ENCODE measurements at regions not wholly inside any gene's neighbourhood (a gene's known extent, or its start where the extent isn't known, plus 50 kb on each side); places are given as distances from the start of the nearest gene placed in this dataset.

- Histone ChIP-seq H3K4me1 (no peaks in the 10 kb centered on the region), H3K36me3 (no peaks in the 10 kb centered on the region), H3K27ac (no peak overlapping the region), H3K27me3 (no peaks in the 10 kb centered on the region), H3K9me3 (replicated peaks) (no peaks in the 10 kb centered on the region), H3K4me3 (no peak overlapping the region)
- DNase-seq: no peak
Measured at GRCh38 chr13:90763476-90764150, 583.9 kb upstream of the MIR17HG start.

GRCh38 chr13:90766386-90766902 lies 581.0 kb upstream of the MIR17HG start:
- no peaks in the 10 kb centered on the region for H3K4me1 ChIP-seq
- H3K36me3 ChIP-seq: no peaks in the 10 kb centered on the region

GRCh38 chr13:90768116-90768515 lies 579.4 kb upstream of the MIR17HG start:
- no peaks in the 10 kb centered on the region for H3K9me3 ChIP-seq (replicated peaks)
- no peak overlapping the region for H3K4me3 ChIP-seq
- H3K27ac ChIP-seq: no peak overlapping the region
- no peak for DNase-seq
- no peaks in the 10 kb centered on the region for H3K36me3 ChIP-seq
- no peaks in the 10 kb centered on the region for H3K27me3 ChIP-seq
- no peaks in the 10 kb centered on the region for H3K4me1 ChIP-seq

More at GRCh38 chr13:90766386-90766902, 581.0 kb upstream of the MIR17HG start:
- Histone ChIP-seq H3K27me3 (no peaks in the 10 kb centered on the region), H3K9me3 (replicated peaks) (no peaks in the 10 kb centered on the region), H3K27ac (no peak overlapping the region), H3K4me3 (no peak overlapping the region)
- DNase-seq: no peak

GRCh38 chr13:90769387-90769786 lies 578.1 kb upstream of the MIR17HG start:
- no peak overlapping the region for H3K4me3 ChIP-seq
- no peaks in the 10 kb centered on the region for H3K4me1 ChIP-seq
- no peaks in the 10 kb centered on the region for H3K36me3 ChIP-seq
- H3K27me3 ChIP-seq: no peaks in the 10 kb centered on the region
- no peaks in the 10 kb centered on the region for H3K9me3 ChIP-seq (replicated peaks)
- no peak overlapping the region for H3K27ac ChIP-seq
- no peak for DNase-seq

- Histone ChIP-seq H3K4me1 (no peaks in the 10 kb centered on the region), H3K27me3 (no peaks in the 10 kb centered on the region), H3K9me3 (replicated peaks) (no peaks in the 10 kb centered on the region), H3K4me3 (no peak overlapping the region), H3K36me3 (no peaks in the 10 kb centered on the region), H3K27ac (no peak overlapping the region)
- DNase-seq: no peak
Measured at GRCh38 chr13:90770334-90770733, 577.2 kb upstream of the MIR17HG start.

GRCh38 chr13:90773681-90774080 lies 573.8 kb upstream of the MIR17HG start:
- Histone ChIP-seq H3K27ac (no peak overlapping the region), H3K27me3 (no peaks in the 10 kb centered on the region), H3K9me3 (replicated peaks) (no peaks in the 10 kb centered on the region), H3K4me1 (no peaks in the 10 kb centered on the region), H3K36me3 (no peaks in the 10 kb centered on the region), H3K4me3 (no peak overlapping the region)
- no peak for DNase-seq

GRCh38 chr13:90776051-90776748 lies 571.3 kb upstream of the MIR17HG start:
- Histone ChIP-seq H3K9me3 (replicated peaks) (no peaks in the 10 kb centered on the region), H3K4me1 (no peaks in the 10 kb centered on the region), H3K27me3 (no peaks in the 10 kb centered on the region), H3K36me3 (no peaks in the 10 kb centered on the region), H3K4me3 (no peak overlapping the region), H3K27ac (no peak overlapping the region)
- DNase-seq: no peak

- no peaks in the 10 kb centered on the region for H3K9me3 ChIP-seq (replicated peaks)
- no peaks in the 10 kb centered on the region for H3K27me3 ChIP-seq
- H3K4me3 ChIP-seq: no peak overlapping the region
Measured at GRCh38 chr13:90783273-90783672, 564.2 kb upstream of the MIR17HG start.

GRCh38 chr13:90787007-90787406 lies 560.5 kb upstream of the MIR17HG start:
- H3K27ac ChIP-seq: no peak overlapping the region
- no peak for DNase-seq
- no peaks in the 10 kb centered on the region for H3K4me1 ChIP-seq
- H3K4me3 ChIP-seq: no peak overlapping the region
- no peaks in the 10 kb centered on the region for H3K9me3 ChIP-seq (replicated peaks)
- H3K36me3 ChIP-seq: no peaks in the 10 kb centered on the region
- H3K27me3 ChIP-seq: no peaks in the 10 kb centered on the region

More at GRCh38 chr13:90783273-90783672, 564.2 kb upstream of the MIR17HG start:
- H3K27ac ChIP-seq: no peak overlapping the region
- no peak for DNase-seq
- no peaks in the 10 kb centered on the region for H3K36me3 ChIP-seq
- H3K4me1 ChIP-seq: no peaks in the 10 kb centered on the region

GRCh38 chr13:90792335-90792734 lies 555.2 kb upstream of the MIR17HG start:
- no peak overlapping the region for H3K4me3 ChIP-seq
- no peaks in the 10 kb centered on the region for H3K36me3 ChIP-seq
- no peaks in the 10 kb centered on the region for H3K9me3 ChIP-seq (replicated peaks)
- H3K4me1 ChIP-seq: no peaks in the 10 kb centered on the region
- no peak for DNase-seq
- no peak overlapping the region for H3K27ac ChIP-seq
- no peaks in the 10 kb centered on the region for H3K27me3 ChIP-seq

GRCh38 chr13:90793261-90793820 lies 554.1 kb upstream of the MIR17HG start:
- no peak for DNase-seq

GRCh38 chr13:90796474-90796873 lies 551.0 kb upstream of the MIR17HG start:
- Histone ChIP-seq H3K27me3 (no peaks in the 10 kb centered on the region), H3K36me3 (no peaks in the 10 kb centered on the region), H3K4me3 (no peak overlapping the region), H3K27ac (no peak overlapping the region), H3K9me3 (replicated peaks) (no peaks in the 10 kb centered on the region), H3K4me1 (peaks cover 9% of the 10 kb centered on the region; the same call in 1 of the 2 replicates)
- no peak for DNase-seq

More at GRCh38 chr13:90793261-90793820, 554.1 kb upstream of the MIR17HG start:
- Histone ChIP-seq H3K27ac (no peak overlapping the region), H3K36me3 (no peaks in the 10 kb centered on the region), H3K4me1 (no peaks in the 10 kb centered on the region), H3K27me3 (no peaks in the 10 kb centered on the region), H3K9me3 (replicated peaks) (no peaks in the 10 kb centered on the region), H3K4me3 (no peak overlapping the region)

GRCh38 chr13:90797335-90797734 lies 550.2 kb upstream of the MIR17HG start:
- Histone ChIP-seq H3K4me1 (peaks cover 9% of the 10 kb centered on the region; the same call in 1 of the 2 replicates), H3K9me3 (replicated peaks) (no peaks in the 10 kb centered on the region), H3K27me3 (no peaks in the 10 kb centered on the region), H3K27ac (no peak overlapping the region), H3K4me3 (no peak overlapping the region), H3K36me3 (no peaks in the 10 kb centered on the region)
- DNase-seq: no peak

GRCh38 chr13:90798381-90798780 lies 549.1 kb upstream of the MIR17HG start:
- H3K9me3 ChIP-seq (replicated peaks): no peaks in the 10 kb centered on the region
- H3K4me3 ChIP-seq: no peak overlapping the region
- H3K27ac ChIP-seq: no peak overlapping the region
- H3K36me3 ChIP-seq: no peaks in the 10 kb centered on the region
- no peaks in the 10 kb centered on the region for H3K27me3 ChIP-seq
- DNase-seq: no peak
- peaks cover 9% of the 10 kb centered on the region; the same call in 1 of the 2 replicates for H3K4me1 ChIP-seq

- H3K9me3 ChIP-seq (replicated peaks): no peaks in the 10 kb centered on the region
- no peaks in the 10 kb centered on the region for H3K27me3 ChIP-seq
- no peak overlapping the region for H3K4me3 ChIP-seq
- H3K27ac ChIP-seq: no peak overlapping the region
- H3K36me3 ChIP-seq: no peaks in the 10 kb centered on the region
- DNase-seq: peak; percentile 50 to 73
- peaks cover 9% of the 10 kb centered on the region; the same call in 1 of the 2 replicates for H3K4me1 ChIP-seq
Measured at GRCh38 chr13:90800082-90800746, 547.3 kb upstream of the MIR17HG start.
